Activated T-helper 17 cell treated with anti-CD3 and anti-CD28 coated beads, Interleukin-2, amount 50 U/mL, for 72 hours (primary cell): ENCODE measurements at regions not wholly inside any gene's neighbourhood (a gene's known extent, or its start where the extent isn't known, plus 50 kb on each side); places are given as distances from the start of the nearest gene placed in this dataset.
A peak's percentile ranks its signal among the peaks of the same experiment; 100 is the strongest.

Experiments
- ATAC-seq: fragments of 150-1000 bp; cut with Tn5 transposase; replicated peaks from 2 replicates; pipeline ENCODE4 v1.10.0; 2021; ENCODE audit warnings: mild to moderate bottlenecking, moderate library complexity
- H3K27ac Mint-ChIP-seq: one replicate; pipeline ENCODE4 v1.8.0; 2022; ENCODE audit warnings: mixed read lengths
- H3K27me3 Mint-ChIP-seq: one replicate; pipeline ENCODE4 v1.8.0; 2022; ENCODE audit warnings: mixed read lengths
- H3K36me3 Mint-ChIP-seq: one replicate; pipeline ENCODE4 v1.8.0; 2022; ENCODE audit warnings: low read depth, mild to moderate bottlenecking, mixed read lengths
- H3K4me1 Mint-ChIP-seq: one replicate; pipeline ENCODE4 v1.8.0; 2022; ENCODE audit warnings: mixed read lengths
- H3K4me3 Mint-ChIP-seq: one replicate; pipeline ENCODE4 v1.8.0; 2022; ENCODE audit warnings: mild to moderate bottlenecking, mixed read lengths
- H3K9me3 Mint-ChIP-seq: one replicate; pipeline ENCODE4 v1.8.0; 2022; ENCODE audit warnings: mixed read lengths

GRCh38 chr1:234697015-234697414 is 87.0 kb upstream of the IRF2BP2 start:
- Mint-ChIP-seq H3K4me1 (peaks cover 22% of the 10 kb centered on the region), H3K27me3 (no peaks in the 10 kb centered on the region), H3K4me3 (no peak overlapping the region), H3K27ac (peak overlapping the region; percentile 41), H3K36me3 (no peaks in the 10 kb centered on the region), H3K9me3 (no peaks in the 10 kb centered on the region)
- no peak for ATAC-seq

- Mint-ChIP-seq H3K27ac (no peak overlapping the region), H3K27me3 (no peaks in the 10 kb centered on the region), H3K36me3 (no peaks in the 10 kb centered on the region), H3K9me3 (no peaks in the 10 kb centered on the region), H3K4me1 (peaks cover 22% of the 10 kb centered on the region), H3K4me3 (no peak overlapping the region)
- no peak for ATAC-seq
Observed at GRCh38 chr1:234696148-234696576, 86.2 kb upstream of the IRF2BP2 start.

GRCh38 chr1:234694661-234695060 is 84.7 kb upstream of the IRF2BP2 start:
- H3K36me3 Mint-ChIP-seq, result no peaks in the 10 kb centered on the region
- ATAC-seq, result no peak
- no peaks in the 10 kb centered on the region for H3K27me3 Mint-ChIP-seq
- H3K4me3 Mint-ChIP-seq, result no peak overlapping the region
- no peaks in the 10 kb centered on the region for H3K9me3 Mint-ChIP-seq
- peak overlapping the region; percentile 6 for H3K27ac Mint-ChIP-seq
- H3K4me1 Mint-ChIP-seq, result peaks cover 13% of the 10 kb centered on the region

- H3K9me3 Mint-ChIP-seq, result no peaks in the 10 kb centered on the region
- no peaks in the 10 kb centered on the region for H3K36me3 Mint-ChIP-seq
- H3K4me3 Mint-ChIP-seq, result no peak overlapping the region
- H3K27me3 Mint-ChIP-seq, result no peaks in the 10 kb centered on the region
- no peak overlapping the region for H3K27ac Mint-ChIP-seq
- peaks cover 9% of the 10 kb centered on the region for H3K4me1 Mint-ChIP-seq
- no peak for ATAC-seq
Observed at GRCh38 chr1:234692966-234693580, 83.1 kb upstream of the IRF2BP2 start.

- ATAC-seq, result peak; percentile 83
- no peaks in the 10 kb centered on the region for H3K9me3 Mint-ChIP-seq
Observed at GRCh38 chr1:234691567-234691966, 81.6 kb upstream of the IRF2BP2 start.

GRCh38 chr1:234690872-234691271 is 80.9 kb upstream of the IRF2BP2 start:
- ATAC-seq, result no peak

More at GRCh38 chr1:234691567-234691966, 81.6 kb upstream of the IRF2BP2 start:
- peaks cover 5% of the 10 kb centered on the region for H3K4me1 Mint-ChIP-seq
- H3K4me3 Mint-ChIP-seq, result no peak overlapping the region
- no peak overlapping the region for H3K27ac Mint-ChIP-seq
- H3K27me3 Mint-ChIP-seq, result no peaks in the 10 kb centered on the region
- no peaks in the 10 kb centered on the region for H3K36me3 Mint-ChIP-seq

GRCh38 chr1:234689236-234689635 is 79.3 kb upstream of the IRF2BP2 start:
- Mint-ChIP-seq H3K27me3 (no peaks in the 10 kb centered on the region), H3K36me3 (no peaks in the 10 kb centered on the region), H3K27ac (no peak overlapping the region), H3K9me3 (no peaks in the 10 kb centered on the region), H3K4me1 (no peaks in the 10 kb centered on the region), H3K4me3 (no peak overlapping the region)
- ATAC-seq, result no peak

More at GRCh38 chr1:234690872-234691271, 80.9 kb upstream of the IRF2BP2 start:
- Mint-ChIP-seq H3K9me3 (no peaks in the 10 kb centered on the region), H3K27ac (no peak overlapping the region), H3K4me3 (no peak overlapping the region), H3K27me3 (no peaks in the 10 kb centered on the region), H3K4me1 (peaks cover 5% of the 10 kb centered on the region), H3K36me3 (no peaks in the 10 kb centered on the region)

- Mint-ChIP-seq H3K27ac (no peak overlapping the region), H3K4me1 (no peaks in the 10 kb centered on the region), H3K4me3 (no peak overlapping the region), H3K9me3 (no peaks in the 10 kb centered on the region), H3K36me3 (no peaks in the 10 kb centered on the region), H3K27me3 (no peaks in the 10 kb centered on the region)
- ATAC-seq, result no peak
Observed at GRCh38 chr1:234687011-234687410, 77.0 kb upstream of the IRF2BP2 start.

GRCh38 chr1:234686035-234686434 is 76.1 kb upstream of the IRF2BP2 start:
- H3K27me3 Mint-ChIP-seq, result no peaks in the 10 kb centered on the region
- H3K4me3 Mint-ChIP-seq, result no peak overlapping the region
- no peaks in the 10 kb centered on the region for H3K4me1 Mint-ChIP-seq
- no peak overlapping the region for H3K27ac Mint-ChIP-seq
- no peaks in the 10 kb centered on the region for H3K9me3 Mint-ChIP-seq
- no peak for ATAC-seq
- H3K36me3 Mint-ChIP-seq, result no peaks in the 10 kb centered on the region

GRCh38 chr1:234684856-234685255 is 74.9 kb upstream of the IRF2BP2 start:
- H3K4me3 Mint-ChIP-seq, result no peak overlapping the region
- ATAC-seq, result no peak
- no peaks in the 10 kb centered on the region for H3K4me1 Mint-ChIP-seq
- H3K27me3 Mint-ChIP-seq, result no peaks in the 10 kb centered on the region
- H3K27ac Mint-ChIP-seq, result no peak overlapping the region
- no peaks in the 10 kb centered on the region for H3K9me3 Mint-ChIP-seq
- no peaks in the 10 kb centered on the region for H3K36me3 Mint-ChIP-seq

GRCh38 chr1:234683861-234684632 is 74.1 kb upstream of the IRF2BP2 start:
- no peak overlapping the region for H3K4me3 Mint-ChIP-seq
- H3K36me3 Mint-ChIP-seq, result no peaks in the 10 kb centered on the region
- no peaks in the 10 kb centered on the region for H3K27me3 Mint-ChIP-seq
- no peaks in the 10 kb centered on the region for H3K9me3 Mint-ChIP-seq
- ATAC-seq, result no peak
- no peaks in the 10 kb centered on the region for H3K4me1 Mint-ChIP-seq
- no peak overlapping the region for H3K27ac Mint-ChIP-seq

- no peak overlapping the region for H3K27ac Mint-ChIP-seq
- no peak overlapping the region for H3K4me3 Mint-ChIP-seq
- H3K27me3 Mint-ChIP-seq, result no peaks in the 10 kb centered on the region
- H3K36me3 Mint-ChIP-seq, result no peaks in the 10 kb centered on the region
- ATAC-seq, result no peak
- no peaks in the 10 kb centered on the region for H3K4me1 Mint-ChIP-seq
- H3K9me3 Mint-ChIP-seq, result no peaks in the 10 kb centered on the region
Observed at GRCh38 chr1:234683127-234683860, 73.3 kb upstream of the IRF2BP2 start.

GRCh38 chr1:234681990-234682389 is 72.0 kb upstream of the IRF2BP2 start:
- Mint-ChIP-seq H3K4me3 (no peak overlapping the region), H3K9me3 (no peaks in the 10 kb centered on the region), H3K36me3 (no peaks in the 10 kb centered on the region), H3K27me3 (no peaks in the 10 kb centered on the region), H3K27ac (no peak overlapping the region), H3K4me1 (no peaks in the 10 kb centered on the region)
- ATAC-seq, result no peak

GRCh38 chr1:234681065-234681464 is 71.1 kb upstream of the IRF2BP2 start:
- no peaks in the 10 kb centered on the region for H3K9me3 Mint-ChIP-seq
- no peak overlapping the region for H3K4me3 Mint-ChIP-seq
- no peak overlapping the region for H3K27ac Mint-ChIP-seq
- H3K36me3 Mint-ChIP-seq, result no peaks in the 10 kb centered on the region
- no peaks in the 10 kb centered on the region for H3K27me3 Mint-ChIP-seq
- peaks cover 4% of the 10 kb centered on the region for H3K4me1 Mint-ChIP-seq
- ATAC-seq, result no peak
